ENCODE measurements at regions not wholly inside any gene's neighbourhood (a gene's known extent, or its start where the extent isn't known, plus 50 kb on each side); places are given as distances from the start of the nearest gene placed in this dataset.
A peak's percentile ranks its signal among the peaks of the same experiment; 100 is the strongest.

DNA sequence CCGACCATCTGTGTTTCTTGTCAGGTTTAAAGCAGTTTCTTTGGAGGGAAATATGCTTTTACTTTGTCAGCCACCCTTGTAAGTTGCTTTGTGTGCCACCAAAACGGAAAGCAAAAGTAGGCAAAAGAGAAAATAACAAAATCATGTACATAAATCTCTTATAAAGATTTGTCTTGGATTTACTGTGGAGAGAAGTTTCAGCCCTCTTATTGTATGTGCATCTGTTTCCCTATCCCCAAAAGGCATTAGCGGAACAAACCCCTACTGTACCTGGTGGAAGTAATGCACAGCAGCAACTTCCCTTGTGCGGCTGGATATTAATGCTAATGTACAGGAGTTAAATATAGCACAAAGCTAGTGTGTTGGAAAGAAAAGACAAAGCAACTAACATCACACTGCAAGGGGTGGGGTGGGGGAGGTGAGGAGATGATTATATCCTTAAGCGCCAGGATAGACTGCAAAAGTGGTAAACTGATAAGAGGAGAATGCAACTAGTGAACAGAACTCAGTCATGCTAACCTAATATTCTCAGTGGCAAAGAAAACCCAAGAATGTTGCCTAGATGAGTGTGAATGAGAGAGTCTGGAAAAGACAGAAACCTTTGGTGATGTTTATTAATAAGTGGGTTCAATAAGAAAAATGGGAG lies 396.5 kb upstream of the MEF2C start:
- no peak for DNase-seq (ENCODE audit: low read depth in 2 of 2)

DNA sequence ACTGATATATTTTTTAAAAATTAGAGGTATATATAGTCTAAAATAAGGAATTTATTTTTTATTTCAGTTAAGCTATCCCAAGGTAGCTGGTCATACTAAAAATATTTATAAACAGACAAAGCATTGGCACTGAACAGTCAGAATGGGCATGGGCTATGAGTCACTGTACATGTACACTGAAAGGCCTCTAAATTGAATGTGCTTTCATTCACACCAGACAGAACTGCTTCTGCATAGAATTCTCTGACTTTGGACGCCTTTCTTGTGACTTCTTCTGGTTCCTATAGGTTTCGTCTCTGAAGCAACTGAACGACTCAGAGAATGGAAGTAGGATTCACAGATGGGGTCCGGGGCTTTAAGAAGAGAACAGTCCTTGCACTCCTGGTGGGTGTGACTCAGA lies 394.8 kb upstream of the MEF2C start:
- DNase-seq (ENCODE audit: low read depth in 2 of 2), result no peak

DNA sequence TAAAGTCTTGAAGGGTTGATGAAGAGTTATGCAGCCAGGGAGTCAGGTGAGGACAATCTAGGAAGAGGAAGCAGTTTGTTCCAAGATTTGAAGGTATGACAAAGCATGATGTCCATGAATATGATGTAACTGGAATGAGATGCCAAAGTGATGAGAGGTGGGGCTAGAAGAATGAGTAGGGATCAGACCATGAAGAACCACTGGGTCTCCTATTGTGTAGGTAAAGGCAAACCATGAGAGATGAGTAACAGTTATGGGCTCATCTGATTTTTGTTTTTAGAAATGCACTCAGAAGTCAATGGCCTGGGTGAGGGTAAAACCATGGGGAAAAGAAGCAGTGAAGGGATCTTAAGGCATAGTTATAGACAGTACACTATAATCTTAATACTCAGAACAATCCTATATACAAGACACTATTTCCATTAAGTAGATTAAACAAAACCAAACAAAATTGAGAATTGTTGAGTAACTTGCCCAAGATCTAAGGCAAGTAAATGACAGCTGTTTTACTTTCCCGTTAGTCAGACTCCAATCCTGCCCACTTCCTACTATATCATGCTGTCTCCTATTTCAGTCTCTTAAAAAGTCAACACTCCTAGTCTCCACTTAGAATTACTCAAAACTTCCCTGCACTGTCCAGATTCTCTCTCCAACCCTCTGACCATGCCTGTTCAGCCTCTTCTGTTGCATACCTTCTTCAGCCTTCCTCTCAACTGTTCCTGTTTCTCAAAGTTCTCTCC lies 393.8 kb upstream of the MEF2C start:
- no peak for DNase-seq (ENCODE audit: low read depth in 2 of 2)

DNA sequence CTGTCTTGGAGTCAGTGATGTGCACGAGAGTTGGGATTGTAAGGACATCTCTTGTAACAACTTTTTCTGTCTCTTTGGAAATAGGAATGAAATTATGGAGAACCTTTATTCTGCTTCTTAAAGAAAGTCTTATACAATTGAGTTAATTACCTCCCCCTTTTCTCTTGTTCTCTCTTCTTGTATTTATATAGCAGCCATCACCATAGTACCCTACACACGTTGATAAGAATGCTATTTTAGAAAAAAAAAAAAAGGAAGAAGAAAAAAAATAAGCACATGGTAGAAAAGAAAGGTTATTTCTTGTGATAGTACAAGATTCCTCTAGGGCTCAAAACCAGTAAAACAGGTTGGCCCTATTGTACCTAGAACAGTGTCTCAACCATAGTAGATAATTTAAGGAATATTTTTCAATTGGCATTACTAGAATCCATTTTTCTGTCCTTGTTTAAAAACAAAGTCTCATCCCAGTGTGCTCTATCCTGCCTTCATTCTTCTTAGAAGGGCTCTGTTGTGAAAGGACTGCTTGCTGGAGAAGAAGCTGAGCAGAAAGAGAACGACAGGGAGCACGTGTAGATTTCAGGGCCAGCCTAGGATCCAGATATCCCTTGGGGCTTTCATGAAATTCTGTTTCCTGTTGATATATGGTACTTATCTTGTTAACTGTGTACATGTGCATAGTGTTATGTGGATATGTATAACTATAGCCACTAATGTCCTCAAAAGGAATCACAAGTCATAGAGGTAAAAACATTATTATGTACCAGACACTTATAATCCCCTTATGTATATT lies 392.3 kb upstream of the MEF2C start:
- no peak for DNase-seq (ENCODE audit: low read depth in 2 of 2)

DNA sequence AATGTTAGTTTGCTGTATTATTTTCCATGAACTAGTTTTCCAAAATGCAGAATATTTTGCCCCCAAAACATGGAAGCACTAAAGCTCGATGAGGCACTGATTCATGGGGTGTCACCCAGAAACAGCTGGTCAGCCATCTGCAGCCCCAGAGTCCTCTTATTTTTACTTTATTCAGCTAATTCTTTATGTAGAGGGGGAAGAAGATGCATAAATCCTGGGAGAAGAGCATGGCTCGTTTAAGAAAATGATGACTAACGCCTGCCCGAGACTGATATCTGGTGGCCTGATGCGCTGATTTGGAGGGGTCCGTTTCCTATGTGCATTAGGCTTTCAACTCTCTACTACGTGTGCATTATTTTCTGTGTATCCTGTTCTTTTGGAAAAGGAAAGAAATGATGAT lies 390.3 kb upstream of the MEF2C start:
- no peak for DNase-seq (ENCODE audit: low read depth in 2 of 2)

DNA sequence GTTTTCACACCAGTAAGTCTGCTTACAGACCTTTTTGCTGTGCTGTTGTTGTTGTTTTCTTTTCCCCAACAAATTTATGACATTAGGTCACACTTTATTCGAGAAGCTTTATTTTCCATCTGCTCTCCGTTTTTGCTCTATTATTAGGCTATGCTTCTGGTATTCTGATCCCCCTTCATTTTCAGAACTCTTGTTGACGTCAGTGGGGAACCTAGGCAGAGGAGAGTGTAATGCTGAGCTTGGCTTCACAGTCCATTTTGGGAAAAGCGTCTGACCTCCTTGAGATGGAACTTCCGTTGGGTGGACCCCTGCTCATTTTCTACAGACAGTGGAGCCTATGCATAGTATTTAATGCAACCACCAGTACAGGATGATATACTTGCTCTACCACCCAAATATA lies 387.9 kb upstream of the MEF2C start:
- DNase-seq (ENCODE audit: low read depth in 2 of 2), result no peak

DNA sequence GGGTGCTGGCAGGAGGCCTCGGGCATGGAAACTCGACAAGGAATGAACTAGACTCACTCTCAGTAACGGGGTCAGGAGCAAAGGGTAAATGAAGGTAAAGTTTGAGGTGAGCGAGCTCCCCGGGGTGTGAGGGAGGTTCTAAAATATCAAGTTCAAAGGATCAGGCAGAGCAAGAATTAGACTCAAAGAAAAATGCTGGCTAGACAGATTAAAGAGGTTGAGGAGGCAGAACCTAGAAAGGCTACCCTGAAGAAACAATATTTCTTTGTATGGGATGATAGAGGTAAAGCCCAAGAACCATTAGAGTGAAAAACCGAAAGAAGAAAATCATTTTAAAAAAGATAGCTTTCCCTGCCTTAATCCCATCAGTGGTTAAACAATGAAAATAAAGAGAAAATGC lies 386.7 kb upstream of the MEF2C start:
- DNase-seq (ENCODE audit: low read depth in 2 of 2), result no peak

DNA sequence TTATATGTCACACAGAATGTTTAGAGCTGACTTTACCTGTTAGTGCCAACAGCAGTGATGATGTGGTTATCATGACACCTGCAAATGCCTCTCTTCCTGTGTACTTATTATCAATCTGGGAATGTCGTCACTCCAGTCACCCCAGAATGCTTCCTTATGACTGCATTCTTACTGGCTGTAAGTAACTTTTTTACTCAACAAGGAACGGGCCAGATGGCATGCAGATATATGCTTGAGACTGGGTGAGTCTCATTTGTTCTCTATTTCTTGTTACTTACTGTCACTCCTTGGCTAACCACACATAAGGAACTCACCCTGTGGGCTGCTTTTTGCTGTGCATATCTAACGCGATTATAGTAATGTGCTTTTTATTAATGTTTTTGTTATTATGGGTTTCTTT lies 385.5 kb upstream of the MEF2C start:
- DNase-seq (ENCODE audit: low read depth in 2 of 2), result no peak

DNA sequence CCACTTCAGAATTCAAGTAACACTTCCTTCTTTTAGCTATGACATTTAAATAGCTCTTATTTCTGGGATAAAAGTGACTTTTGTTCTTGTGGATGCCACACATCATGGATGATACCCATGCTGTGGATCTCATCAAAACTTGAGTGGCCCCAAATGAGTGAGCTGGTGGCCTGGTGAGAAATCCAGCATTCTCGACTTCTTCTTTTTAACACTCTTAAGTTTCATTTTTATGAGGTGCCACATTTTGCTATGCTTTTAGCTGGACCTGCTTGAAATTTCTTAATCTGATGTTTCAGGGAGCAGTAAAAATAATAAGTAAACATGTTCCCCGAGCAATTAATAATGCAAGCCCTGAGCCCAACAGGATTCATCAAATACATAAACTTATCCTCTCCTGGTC lies 384.8 kb upstream of the MEF2C start:
- DNase-seq (ENCODE audit: low read depth in 2 of 2), result no peak

DNA sequence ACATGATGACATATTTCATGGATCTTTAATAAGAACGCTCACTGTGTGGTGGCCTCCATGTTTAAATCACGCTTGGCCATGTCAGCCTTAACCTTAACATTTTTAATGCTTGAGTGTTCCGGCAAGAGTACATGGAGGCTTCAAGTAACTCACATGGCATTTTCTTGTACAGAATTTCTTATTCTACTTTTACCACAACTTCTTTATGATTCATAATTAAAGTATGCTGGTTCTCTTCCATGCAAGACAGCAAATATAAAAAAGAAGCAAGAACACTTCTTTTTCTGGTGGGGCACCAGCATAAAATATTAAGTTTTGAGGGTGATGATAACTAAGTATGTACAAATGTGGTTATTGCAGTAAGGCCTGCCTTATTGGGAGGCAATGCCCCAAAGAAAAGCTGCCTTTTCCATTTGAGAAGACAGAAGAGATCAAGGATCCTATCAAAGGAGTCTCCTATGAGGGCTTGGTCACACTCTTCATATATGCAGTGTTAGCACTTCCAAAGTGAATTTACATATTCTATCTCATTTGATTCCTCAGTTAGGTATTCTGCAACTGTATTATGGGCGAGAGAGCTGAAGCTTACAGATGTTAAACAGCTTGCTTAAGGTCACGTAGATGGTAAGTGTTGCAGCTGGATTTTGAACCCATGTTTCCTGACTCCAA lies 382.7 kb upstream of the MEF2C start:
- no peak for DNase-seq (ENCODE audit: low read depth in 2 of 2)

DNA sequence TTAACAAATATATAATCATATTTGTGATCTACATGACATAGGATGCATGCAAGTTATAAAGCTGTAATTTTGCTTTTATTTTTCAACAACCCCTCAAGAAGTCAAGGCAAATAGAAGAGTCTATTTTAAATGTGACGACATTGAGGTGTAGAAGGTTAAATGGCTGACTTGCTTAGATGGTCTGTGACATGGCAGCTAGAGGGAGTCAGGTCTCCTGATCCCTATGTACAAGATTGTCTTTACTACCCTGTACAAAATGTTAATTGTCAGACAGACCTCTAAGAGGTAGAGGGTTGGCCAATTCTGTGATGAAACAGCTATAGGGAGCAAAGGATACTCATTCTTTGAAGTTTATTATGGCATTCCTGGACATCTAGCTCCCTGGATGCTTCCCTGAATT lies 380.9 kb upstream of the MEF2C start:
- DNase-seq (ENCODE audit: low read depth in 2 of 2), result peak in 1 of 2 donors; percentile 10

DNA sequence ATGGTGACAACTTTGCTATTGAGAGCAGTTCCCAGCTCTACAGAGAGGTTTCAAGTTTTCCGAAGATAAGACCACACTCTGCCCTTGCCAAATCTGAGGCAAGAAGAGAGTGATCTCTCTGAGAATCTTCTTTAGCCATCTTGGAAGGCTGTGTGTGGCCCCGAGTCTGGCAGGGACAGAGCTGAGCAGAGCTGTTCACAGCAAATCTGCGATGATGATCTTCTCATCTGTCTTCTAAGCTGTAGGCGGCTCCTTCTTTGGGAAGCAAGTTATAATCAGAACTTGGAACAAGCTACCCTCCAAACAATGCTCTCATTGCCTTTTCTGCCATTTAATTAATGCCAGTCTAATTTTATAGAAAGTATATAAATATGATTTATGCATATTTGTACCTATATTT lies 379.0 kb upstream of the MEF2C start:
- no peak for DNase-seq (ENCODE audit: low read depth in 2 of 2)

DNA sequence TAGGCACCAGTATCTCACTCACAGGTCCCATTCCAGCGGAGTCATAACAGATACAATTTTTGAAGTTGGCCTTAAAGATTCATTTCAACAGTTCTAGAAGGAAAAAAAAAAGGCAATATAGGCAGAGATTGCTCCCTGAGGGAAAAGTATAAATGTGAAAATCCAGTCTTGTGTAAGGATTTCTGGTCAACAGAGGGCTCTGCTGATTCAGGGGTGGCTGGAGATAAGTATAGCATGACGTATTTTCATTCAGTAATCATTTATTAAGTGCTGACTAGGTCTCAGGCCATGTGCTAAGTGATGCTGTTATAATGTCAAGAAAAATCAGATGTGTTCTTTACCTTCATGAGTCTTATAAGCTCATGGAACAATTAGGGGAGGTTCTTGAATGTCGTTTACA lies 377.3 kb upstream of the MEF2C start:
- peak in 1 of 2 donors; percentile 24 for DNase-seq (ENCODE audit: low read depth in 2 of 2)

DNA sequence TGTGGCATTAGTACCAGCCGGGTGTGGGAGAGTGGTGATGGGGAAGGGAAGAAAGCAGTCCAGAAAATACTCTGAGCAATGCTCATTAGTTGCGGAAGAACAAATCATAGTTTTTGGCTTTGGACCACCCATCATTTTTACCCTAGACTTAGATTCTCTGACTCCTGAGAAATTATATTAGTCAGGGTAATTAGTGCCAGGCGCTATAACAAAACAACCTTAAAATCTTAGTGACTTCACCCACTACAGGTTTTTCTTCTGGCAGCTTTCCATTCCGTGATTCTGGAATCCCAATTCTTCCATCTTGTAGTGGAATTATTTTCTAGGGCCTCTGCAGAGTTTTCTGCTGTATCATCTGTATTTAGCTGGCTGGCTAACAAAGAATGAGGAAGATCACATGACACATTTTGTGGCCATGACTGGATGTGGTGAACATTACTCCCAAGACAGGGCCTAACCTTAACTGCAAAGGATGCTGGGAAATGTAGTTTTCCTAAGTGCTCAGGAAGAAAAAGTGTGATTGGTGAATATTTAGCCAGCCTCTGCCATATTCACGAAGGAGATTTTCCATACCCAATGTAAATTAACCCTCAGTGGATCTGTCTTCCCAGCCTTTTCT lies 373.0 kb upstream of the MEF2C start:
- peak; percentile 37 to 40 for DNase-seq (ENCODE audit: low read depth in 2 of 2)

DNA sequence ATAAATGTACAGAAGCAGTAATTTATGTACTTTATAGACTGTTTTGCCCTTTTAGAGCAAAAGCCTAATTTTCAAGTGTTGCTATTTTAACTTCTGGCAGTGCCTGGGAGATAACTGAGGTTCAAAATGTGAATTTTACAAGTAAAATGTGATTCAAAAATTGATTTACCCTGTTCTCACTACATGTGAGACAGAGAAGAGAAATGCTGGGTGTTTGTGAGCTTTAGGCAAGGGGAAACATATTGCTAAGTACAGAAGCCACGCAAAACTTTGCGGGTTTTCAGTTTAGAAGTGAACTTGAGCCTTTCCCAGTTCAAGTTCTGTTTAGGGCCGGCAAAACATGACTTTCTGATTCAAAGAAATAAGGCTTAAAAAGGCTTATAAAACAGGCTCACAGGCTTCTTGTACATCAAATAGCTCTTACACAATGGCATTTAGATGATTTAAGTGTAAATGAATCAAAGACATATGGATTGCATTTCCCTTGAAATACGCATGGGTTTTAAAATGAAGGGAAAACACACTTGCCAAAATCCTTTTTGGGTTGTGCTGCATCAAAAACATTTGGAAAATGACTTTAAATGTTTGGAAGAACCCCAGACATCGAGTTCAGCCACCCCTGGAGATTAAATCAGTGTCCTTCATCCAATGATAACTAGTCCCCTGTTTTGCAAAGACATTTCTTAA lies 370.8 kb upstream of the MEF2C start:
- no peak for DNase-seq (ENCODE audit: low read depth in 2 of 2)

DNA sequence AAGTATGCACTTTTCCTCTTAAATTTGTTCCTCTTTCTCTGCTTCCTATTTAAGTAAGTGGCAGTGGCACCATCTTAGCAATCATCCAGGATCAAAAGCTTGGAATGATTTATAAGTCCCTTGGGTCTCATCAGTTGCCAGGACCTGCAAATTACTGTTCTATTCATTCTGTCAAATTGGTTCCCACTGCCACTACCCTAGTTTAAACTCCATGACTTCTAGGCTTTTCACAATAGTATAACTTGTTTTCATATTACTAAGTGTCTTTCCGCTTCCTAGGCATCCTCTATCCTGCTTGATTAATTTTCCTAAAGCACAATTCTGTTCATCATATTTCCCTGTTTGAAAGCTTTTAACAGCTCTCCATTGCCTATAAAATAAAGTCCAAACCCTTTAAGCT lies 363.9 kb upstream of the MEF2C start:
- no peak for DNase-seq (ENCODE audit: low read depth in 2 of 2)

DNA sequence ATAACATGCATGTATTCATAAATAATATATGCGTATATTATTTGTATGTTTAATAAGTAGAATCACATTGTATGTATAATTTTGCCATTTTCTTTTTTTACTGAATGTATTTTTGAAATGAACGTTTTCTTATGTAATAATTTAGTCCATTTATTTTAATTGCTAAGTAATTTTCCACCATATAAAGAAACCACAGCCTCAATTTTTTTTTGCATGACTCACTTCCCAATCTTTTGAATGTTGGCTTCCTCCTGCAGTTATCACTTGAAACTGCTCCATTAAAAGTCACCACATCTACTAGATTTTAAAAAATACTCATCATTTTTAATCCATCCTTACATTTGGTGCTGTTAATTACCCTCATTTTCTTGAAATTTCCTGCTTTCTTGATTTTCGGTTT lies 363.3 kb upstream of the MEF2C start:
- peak in 1 of 2 donors; percentile 11 for DNase-seq (ENCODE audit: low read depth in 2 of 2)

DNA sequence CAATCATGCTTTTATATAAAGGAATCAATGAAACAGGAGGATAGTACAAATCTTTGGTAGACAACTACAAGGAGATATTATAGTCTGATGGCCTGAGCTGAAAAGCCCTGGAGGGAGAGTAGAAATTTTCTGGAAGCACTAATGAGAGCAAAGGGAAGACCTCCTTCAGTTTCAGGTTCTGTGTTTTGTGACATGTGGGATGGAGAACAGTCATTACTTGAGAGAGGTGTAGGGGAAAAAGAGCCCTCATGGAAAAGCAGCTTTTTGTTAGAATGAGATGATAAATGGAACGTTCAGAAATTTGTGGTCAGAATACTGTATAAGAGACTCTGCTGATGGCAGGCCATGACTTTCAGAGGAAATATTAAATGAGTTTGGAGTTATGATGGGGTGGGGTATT lies 360.6 kb upstream of the MEF2C start:
- no peak for DNase-seq (ENCODE audit: low read depth in 2 of 2)

DNA sequence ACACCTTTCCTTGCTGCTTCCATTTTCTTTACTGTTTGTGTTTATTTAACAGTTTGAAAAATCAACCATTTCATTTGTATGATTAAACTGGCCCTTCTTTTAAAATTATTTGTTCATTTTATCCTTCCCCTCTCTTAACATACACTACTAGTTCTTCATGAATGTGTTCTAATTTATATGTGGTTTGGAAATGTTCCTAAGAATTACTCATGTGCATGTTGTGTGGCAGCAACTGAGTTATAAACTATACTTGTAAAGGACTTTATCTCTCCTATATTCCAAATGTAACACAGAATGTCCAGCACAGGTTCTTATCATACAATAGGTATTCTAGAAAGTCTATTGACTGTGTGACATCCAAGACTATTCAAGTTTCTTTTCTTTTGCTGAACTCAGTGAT lies 358.2 kb upstream of the MEF2C start:
- DNase-seq (ENCODE audit: low read depth in 2 of 2), result no peak

DNA sequence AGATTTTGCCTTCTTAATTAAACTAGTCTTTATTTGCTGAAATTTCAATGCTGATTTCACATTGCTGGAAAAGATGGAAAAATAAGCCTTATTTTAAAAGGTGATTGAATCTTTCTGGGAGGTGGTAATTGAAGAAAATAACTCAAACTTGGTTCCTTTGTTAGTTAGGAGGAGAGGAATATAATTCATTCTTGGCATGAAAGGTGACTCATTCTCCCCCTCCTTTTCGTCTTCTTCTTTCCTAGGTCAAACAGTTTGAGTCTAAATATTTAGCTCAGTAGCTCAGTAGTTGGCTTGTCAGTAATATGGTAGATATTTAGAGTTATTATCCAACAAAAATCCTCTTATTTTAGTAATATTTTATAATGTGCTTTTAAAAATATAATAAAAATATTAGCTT lies 353.9 kb upstream of the MEF2C start:
- DNase-seq (ENCODE audit: low read depth in 2 of 2), result no peak

DNA sequence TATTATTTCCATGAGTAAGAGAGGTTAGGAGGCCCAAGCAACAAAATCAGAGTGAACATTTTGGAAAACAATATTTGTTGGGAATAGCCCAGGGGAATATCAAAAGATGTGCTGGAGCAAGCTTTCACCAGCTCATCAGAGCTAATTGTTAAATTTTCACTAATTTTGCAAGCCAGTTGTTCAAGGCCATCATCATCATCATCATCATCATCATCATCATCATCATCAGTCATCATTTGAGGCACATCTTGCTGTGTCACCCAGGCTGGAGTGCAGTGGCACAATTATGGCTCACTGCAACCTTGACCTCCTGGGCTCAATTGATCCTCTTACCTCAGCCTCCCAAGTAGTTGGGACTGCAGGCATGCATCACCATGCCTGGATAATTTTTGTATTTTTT lies 350.5 kb upstream of the MEF2C start:
- no peak for DNase-seq (ENCODE audit: low read depth in 2 of 2)

Data from lung microvascular endothelial cell (primary cell).